ENCODE measurements at regions not wholly inside any gene's neighbourhood (a gene's known extent, or its start where the extent isn't known, plus 50 kb on each side); places are given as distances from the start of the nearest gene placed in this dataset.

GRCh38 chr7:138238734-138239659, 162.7 kb downstream of the AKR1D1 start:
- Histone ChIP-seq H3K36me3 (ENCODE audit: control insufficient read depth, insufficient read depth, low read length) (peaks cover 8% of the 10 kb centered on the region), H3K9ac (ENCODE audit: low read length) (no peak overlapping the region), H3K4me1 (ENCODE audit: control insufficient read depth, insufficient read depth, low read length) (peaks cover 12% of the 10 kb centered on the region), H3K4me3 (ENCODE audit: low read depth, low read length) (no peak overlapping the region), H3K27me3 (ENCODE audit: control insufficient read depth, insufficient read depth, low read length) (no peaks in the 10 kb centered on the region), H3K9me3 (ENCODE audit: control insufficient read depth, insufficient read depth, low read depth, low read length) (peaks cover 29% of the 10 kb centered on the region), H3K27ac (ENCODE audit: low read depth, low read length) (no peak overlapping the region)

- Histone ChIP-seq H3K27ac (ENCODE audit: low read depth, low read length) (peak overlapping the region; percentile 96), H3K36me3 (ENCODE audit: control insufficient read depth, insufficient read depth, low read length) (peaks cover 6% of the 10 kb centered on the region), H3K9ac (ENCODE audit: low read length) (peak overlapping the region; percentile 69), H3K27me3 (ENCODE audit: control insufficient read depth, insufficient read depth, low read length) (no peaks in the 10 kb centered on the region), H3K4me3 (ENCODE audit: low read depth, low read length) (peak overlapping the region; percentile 34), H3K9me3 (ENCODE audit: control insufficient read depth, insufficient read depth, low read depth, low read length) (peaks cover 18% of the 10 kb centered on the region), H3K4me1 (ENCODE audit: control insufficient read depth, insufficient read depth, low read length) (peaks cover 49% of the 10 kb centered on the region)
Observed at GRCh38 chr7:138243430-138243829, 167.2 kb downstream of the AKR1D1 start.

GRCh38 chr7:138243836-138244235, 167.6 kb downstream of the AKR1D1 start:
- Histone ChIP-seq H3K4me3 (ENCODE audit: low read depth, low read length) (peak overlapping the region; percentile 34), H3K4me1 (ENCODE audit: control insufficient read depth, insufficient read depth, low read length) (peaks cover 49% of the 10 kb centered on the region), H3K9ac (ENCODE audit: low read length) (peak overlapping the region; percentile 69), H3K36me3 (ENCODE audit: control insufficient read depth, insufficient read depth, low read length) (peaks cover 4% of the 10 kb centered on the region), H3K27ac (ENCODE audit: low read depth, low read length) (peak overlapping the region; percentile 96), H3K27me3 (ENCODE audit: control insufficient read depth, insufficient read depth, low read length) (no peaks in the 10 kb centered on the region), H3K9me3 (ENCODE audit: control insufficient read depth, insufficient read depth, low read depth, low read length) (peaks cover 17% of the 10 kb centered on the region)

GRCh38 chr7:138244606-138245005, 168.3 kb downstream of the AKR1D1 start:
- Histone ChIP-seq H3K9ac (ENCODE audit: low read length) (peak overlapping the region; percentile 11), H3K36me3 (ENCODE audit: control insufficient read depth, insufficient read depth, low read length) (no peaks in the 10 kb centered on the region), H3K4me3 (ENCODE audit: low read depth, low read length) (no peak overlapping the region), H3K4me1 (ENCODE audit: control insufficient read depth, insufficient read depth, low read length) (peaks cover 49% of the 10 kb centered on the region), H3K27ac (ENCODE audit: low read depth, low read length) (peak overlapping the region; percentile 76), H3K9me3 (ENCODE audit: control insufficient read depth, insufficient read depth, low read depth, low read length) (peaks cover 11% of the 10 kb centered on the region; the same call in 1 of the 2 replicates), H3K27me3 (ENCODE audit: control insufficient read depth, insufficient read depth, low read length) (no peaks in the 10 kb centered on the region)

- Histone ChIP-seq H3K9me3 (ENCODE audit: control insufficient read depth, insufficient read depth, low read depth, low read length) (peaks cover 13% of the 10 kb centered on the region; the same call in 1 of the 2 replicates), H3K4me3 (ENCODE audit: low read depth, low read length) (no peak overlapping the region), H3K36me3 (ENCODE audit: control insufficient read depth, insufficient read depth, low read length) (no peaks in the 10 kb centered on the region), H3K9ac (ENCODE audit: low read length) (no peak overlapping the region), H3K4me1 (ENCODE audit: control insufficient read depth, insufficient read depth, low read length) (peaks cover 49% of the 10 kb centered on the region), H3K27ac (ENCODE audit: low read depth, low read length) (peak overlapping the region; percentile 76), H3K27me3 (ENCODE audit: control insufficient read depth, insufficient read depth, low read length) (no peaks in the 10 kb centered on the region)
Observed at GRCh38 chr7:138245216-138245615, 169.0 kb downstream of the AKR1D1 start.

- H3K9me3 ChIP-seq (ENCODE audit: control insufficient read depth, insufficient read depth, low read depth, low read length) = peaks cover 13% of the 10 kb centered on the region; the same call in 1 of the 2 replicates
- no peak overlapping the region for H3K4me3 ChIP-seq (ENCODE audit: low read depth, low read length)
- H3K4me1 ChIP-seq (ENCODE audit: control insufficient read depth, insufficient read depth, low read length) = peaks cover 49% of the 10 kb centered on the region
- H3K27ac ChIP-seq (ENCODE audit: low read depth, low read length) = peak overlapping the region; percentile 76
- no peaks in the 10 kb centered on the region for H3K36me3 ChIP-seq (ENCODE audit: control insufficient read depth, insufficient read depth, low read length)
- no peaks in the 10 kb centered on the region for H3K27me3 ChIP-seq (ENCODE audit: control insufficient read depth, insufficient read depth, low read length)
- H3K9ac ChIP-seq (ENCODE audit: low read length) = no peak overlapping the region
Observed at GRCh38 chr7:138245682-138246081, 169.4 kb downstream of the AKR1D1 start.

- Histone ChIP-seq H3K9me3 (ENCODE audit: control insufficient read depth, insufficient read depth, low read depth, low read length) (peaks cover 13% of the 10 kb centered on the region; the same call in 1 of the 2 replicates), H3K27ac (ENCODE audit: low read depth, low read length) (peak overlapping the region; percentile 76), H3K27me3 (ENCODE audit: control insufficient read depth, insufficient read depth, low read length) (no peaks in the 10 kb centered on the region), H3K4me3 (ENCODE audit: low read depth, low read length) (no peak overlapping the region), H3K36me3 (ENCODE audit: control insufficient read depth, insufficient read depth, low read length) (no peaks in the 10 kb centered on the region), H3K9ac (ENCODE audit: low read length) (peak overlapping the region; percentile 43), H3K4me1 (ENCODE audit: control insufficient read depth, insufficient read depth, low read length) (peaks cover 49% of the 10 kb centered on the region)
Observed at GRCh38 chr7:138246428-138246827, 170.2 kb downstream of the AKR1D1 start.

GRCh38 chr7:138247081-138247480, 170.8 kb downstream of the AKR1D1 start:
- no peak overlapping the region for H3K9ac ChIP-seq (ENCODE audit: low read length)
- H3K9me3 ChIP-seq (ENCODE audit: control insufficient read depth, insufficient read depth, low read depth, low read length) = peaks cover 13% of the 10 kb centered on the region; the same call in 1 of the 2 replicates
- peak overlapping the region; percentile 76 for H3K27ac ChIP-seq (ENCODE audit: low read depth, low read length)
- H3K27me3 ChIP-seq (ENCODE audit: control insufficient read depth, insufficient read depth, low read length) = no peaks in the 10 kb centered on the region
- no peaks in the 10 kb centered on the region for H3K36me3 ChIP-seq (ENCODE audit: control insufficient read depth, insufficient read depth, low read length)
- H3K4me1 ChIP-seq (ENCODE audit: control insufficient read depth, insufficient read depth, low read length) = peaks cover 49% of the 10 kb centered on the region
- H3K4me3 ChIP-seq (ENCODE audit: low read depth, low read length) = no peak overlapping the region

- peaks cover 46% of the 10 kb centered on the region for H3K4me1 ChIP-seq (ENCODE audit: control insufficient read depth, insufficient read depth, low read length)
- peaks cover 13% of the 10 kb centered on the region; the same call in 1 of the 2 replicates for H3K9me3 ChIP-seq (ENCODE audit: control insufficient read depth, insufficient read depth, low read depth, low read length)
- no peaks in the 10 kb centered on the region for H3K36me3 ChIP-seq (ENCODE audit: control insufficient read depth, insufficient read depth, low read length)
- no peak overlapping the region for H3K9ac ChIP-seq (ENCODE audit: low read length)
- no peak overlapping the region for H3K4me3 ChIP-seq (ENCODE audit: low read depth, low read length)
- no peaks in the 10 kb centered on the region for H3K27me3 ChIP-seq (ENCODE audit: control insufficient read depth, insufficient read depth, low read length)
- H3K27ac ChIP-seq (ENCODE audit: low read depth, low read length) = peak overlapping the region; percentile 76
Observed at GRCh38 chr7:138247568-138248333, 171.5 kb downstream of the AKR1D1 start.

GRCh38 chr7:138248609-138249008, 172.3 kb downstream of the AKR1D1 start:
- no peak overlapping the region for H3K4me3 ChIP-seq (ENCODE audit: low read depth, low read length)
- no peak overlapping the region for H3K27ac ChIP-seq (ENCODE audit: low read depth, low read length)
- peaks cover 20% of the 10 kb centered on the region; the same call in 1 of the 2 replicates for H3K9me3 ChIP-seq (ENCODE audit: control insufficient read depth, insufficient read depth, low read depth, low read length)
- no peaks in the 10 kb centered on the region for H3K36me3 ChIP-seq (ENCODE audit: control insufficient read depth, insufficient read depth, low read length)
- H3K27me3 ChIP-seq (ENCODE audit: control insufficient read depth, insufficient read depth, low read length) = no peaks in the 10 kb centered on the region
- no peak overlapping the region for H3K9ac ChIP-seq (ENCODE audit: low read length)
- H3K4me1 ChIP-seq (ENCODE audit: control insufficient read depth, insufficient read depth, low read length) = peaks cover 41% of the 10 kb centered on the region

- H3K36me3 ChIP-seq (ENCODE audit: control insufficient read depth, insufficient read depth, low read length) = no peaks in the 10 kb centered on the region
- H3K4me3 ChIP-seq (ENCODE audit: low read depth, low read length) = no peak overlapping the region
- H3K27me3 ChIP-seq (ENCODE audit: control insufficient read depth, insufficient read depth, low read length) = no peaks in the 10 kb centered on the region
- peaks cover 30% of the 10 kb centered on the region for H3K4me1 ChIP-seq (ENCODE audit: control insufficient read depth, insufficient read depth, low read length)
- H3K27ac ChIP-seq (ENCODE audit: low read depth, low read length) = no peak overlapping the region
- H3K9me3 ChIP-seq (ENCODE audit: control insufficient read depth, insufficient read depth, low read depth, low read length) = peaks cover 32% of the 10 kb centered on the region
- no peak overlapping the region for H3K9ac ChIP-seq (ENCODE audit: low read length)
Observed at GRCh38 chr7:138249975-138250374, 173.7 kb downstream of the AKR1D1 start.
